Esophagus squamous epithelium (tissue), 5 donors: ENCODE measurements at regions not wholly inside any gene's neighbourhood (a gene's known extent, or its start where the extent isn't known, plus 50 kb on each side); places are given as distances from the start of the nearest gene placed in this dataset.

Experiments
- DNase-seq: peaks from one replicate; lab custom pipeline; 2025; lab: John Stamatoyannopoulos, UW
- H3K27ac ChIP-seq, 4 donors: fragments of 200-600 bp; sonication (generic); one replicate each; pipeline ENCODE4 v1.5.1; 2016 to 2019; ENCODE audit warnings: mild to moderate bottlenecking in 1 of 4
- H3K27me3 ChIP-seq, 4 donors: fragments of 200-600 bp; sonication (generic); 1 replicate in 3 of 4; 2 replicates in 1 of 4; pipeline versions ENCODE4 v1.5.1 to v1.6.0; 2017 to 2021; ENCODE audit warnings: antibody characterized with exemption in 1 of 4
- H3K36me3 ChIP-seq, 3 donors: fragments of 200-600 bp; sonication (generic); one replicate each; pipeline ENCODE4 v1.5.1; 2016 to 2019
- H3K4me1 ChIP-seq, 3 donors: fragments of 200-600 bp; sonication (generic); one replicate each; pipeline ENCODE4 v1.5.1; 2017 to 2019
- H3K4me3 ChIP-seq, 4 donors: fragments of 200-600 bp; sonication (generic); 1 replicate in 3 of 4; 2 replicates in 1 of 4; pipeline ENCODE4 v1.5.1; 2016 to 2019; ENCODE audit warnings: mild to moderate bottlenecking in 2 of 4, moderate library complexity in 1 of 4
- H3K9me3 ChIP-seq, 3 donors: fragments of 200-600 bp; sonication (generic); one replicate each; pipeline ENCODE4 v1.5.1; 2016 to 2019
- POLR2A ChIP-seq, 4 donors: fragments of 450-650 bp; IDR thresholded peaks; one replicate each; pipeline ENCODE4 v1.6.1; 2017; ENCODE audit warnings: antibody characterized with exemption in 4 of 4, mild to moderate bottlenecking in 4 of 4, moderate library complexity in 3 of 4
- WGBS, 2 donors: methylation state at CpG; one replicate each; pipeline ENCODE4 v1.1.5; 2018; 5-methylcytosine and 5-hydroxymethylcytosine counted together
- intact Hi-C: fragments of 100-400 bp; cut with DNase I; formaldehyde crosslinking; loops from one replicate; pipeline ENCODE4 v1.15.0; 2022
- TF ChIP-seq, protein P1 (sequence below), 6 experiments: fragments of 450-650 bp in 4 of 6; fragments of 200-600 bp in 2 of 6; sonication (generic) in 2 of 6; IDR thresholded peaks; one replicate each; pipeline ENCODE4 v1.5.1; 2016 to 2019; ENCODE audit warnings: antibody characterized with exemption in 6 of 6, mild to moderate bottlenecking in 4 of 6, moderate library complexity in 4 of 6
- donor health status: DM: yes; HTN: yes; CAD: no.

GRCh38 chr16:51326131-51326856 lies 175.2 kb upstream of the SALL1 start:
- intact Hi-C loops = no loop called here
- Histone ChIP-seq H3K27ac (no peak overlapping the region), H3K4me1 (no peaks in the 10 kb centered on the region), H3K9me3 (no peaks in the 10 kb centered on the region), H3K27me3 (no peaks in the 10 kb centered on the region), H3K36me3 (no peaks in the 10 kb centered on the region), H3K4me3 (no peak overlapping the region)
- WGBS, 2 donors = 32 to 36% methylated on average over 7 of the region's 7 CpGs
- no peak for TF ChIP-seq POLR2A (IDR thresholded peaks at IDR 0.05)
- no peak for DNase-seq

GRCh38 chr16:51321251-51321650 lies 170.2 kb upstream of the SALL1 start:
- 62 to 63% methylated on average over 4 to 5 of the region's 5 CpGs for WGBS, 2 donors

DNA sequence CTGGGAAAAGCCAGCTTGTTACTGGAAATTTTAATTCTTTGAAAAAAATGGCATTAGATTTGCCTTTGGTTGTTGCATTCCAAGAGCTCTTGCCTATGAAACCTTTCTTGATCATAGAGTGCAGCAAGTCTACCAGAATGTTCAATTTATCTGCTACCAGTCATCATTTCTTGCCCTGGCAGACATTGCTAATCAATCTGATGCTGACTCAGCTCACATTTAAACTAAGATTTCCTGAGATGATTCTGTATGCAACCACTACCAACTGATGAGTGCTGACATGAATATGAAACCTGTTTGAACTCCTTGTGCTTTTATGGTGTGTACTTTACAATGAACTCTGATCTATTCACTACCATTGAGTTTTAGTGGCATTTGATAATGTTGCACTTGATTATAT lies 166.5 kb upstream of the SALL1 start:
- H3K27ac ChIP-seq = no peak overlapping the region
- no peaks in the 10 kb centered on the region for H3K36me3 ChIP-seq
- DNase-seq = no peak
- no peaks in the 10 kb centered on the region for H3K9me3 ChIP-seq
- H3K4me1 ChIP-seq = no peaks in the 10 kb centered on the region
- intact Hi-C loops = no loop called here
- H3K4me3 ChIP-seq = no peak overlapping the region
- TF ChIP-seq, protein P1, sequence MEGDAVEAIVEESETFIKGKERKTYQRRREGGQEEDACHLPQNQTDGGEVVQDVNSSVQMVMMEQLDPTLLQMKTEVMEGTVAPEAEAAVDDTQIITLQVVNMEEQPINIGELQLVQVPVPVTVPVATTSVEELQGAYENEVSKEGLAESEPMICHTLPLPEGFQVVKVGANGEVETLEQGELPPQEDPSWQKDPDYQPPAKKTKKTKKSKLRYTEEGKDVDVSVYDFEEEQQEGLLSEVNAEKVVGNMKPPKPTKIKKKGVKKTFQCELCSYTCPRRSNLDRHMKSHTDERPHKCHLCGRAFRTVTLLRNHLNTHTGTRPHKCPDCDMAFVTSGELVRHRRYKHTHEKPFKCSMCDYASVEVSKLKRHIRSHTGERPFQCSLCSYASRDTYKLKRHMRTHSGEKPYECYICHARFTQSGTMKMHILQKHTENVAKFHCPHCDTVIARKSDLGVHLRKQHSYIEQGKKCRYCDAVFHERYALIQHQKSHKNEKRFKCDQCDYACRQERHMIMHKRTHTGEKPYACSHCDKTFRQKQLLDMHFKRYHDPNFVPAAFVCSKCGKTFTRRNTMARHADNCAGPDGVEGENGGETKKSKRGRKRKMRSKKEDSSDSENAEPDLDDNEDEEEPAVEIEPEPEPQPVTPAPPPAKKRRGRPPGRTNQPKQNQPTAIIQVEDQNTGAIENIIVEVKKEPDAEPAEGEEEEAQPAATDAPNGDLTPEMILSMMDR (IDR thresholded peaks at IDR 0.05) = no peak
- no peak for TF ChIP-seq POLR2A (IDR thresholded peaks at IDR 0.05)
- H3K27me3 ChIP-seq = no peaks in the 10 kb centered on the region

More at GRCh38 chr16:51321251-51321650, 170.2 kb upstream of the SALL1 start:
- Histone ChIP-seq H3K27ac (no peak overlapping the region), H3K36me3 (no peaks in the 10 kb centered on the region), H3K9me3 (no peaks in the 10 kb centered on the region), H3K27me3 (no peaks in the 10 kb centered on the region), H3K4me3 (no peak overlapping the region), H3K4me1 (no peaks in the 10 kb centered on the region)
- TF ChIP-seq, protein P1 (IDR thresholded peaks at IDR 0.05) = no peak
- TF ChIP-seq POLR2A (IDR thresholded peaks at IDR 0.05) = no peak
- DNase-seq = no peak
- intact Hi-C loops = no loop called here

- TF ChIP-seq, protein P1 (IDR thresholded peaks at IDR 0.05) = no peak
- TF ChIP-seq POLR2A (IDR thresholded peaks at IDR 0.05) = no peak
- Histone ChIP-seq H3K9me3 (no peaks in the 10 kb centered on the region), H3K27me3 (no peaks in the 10 kb centered on the region), H3K4me3 (no peak overlapping the region), H3K36me3 (no peaks in the 10 kb centered on the region), H3K27ac (no peak overlapping the region), H3K4me1 (no peaks in the 10 kb centered on the region)
- intact Hi-C loops = no loop called here
- DNase-seq = no peak
- 38 to 45% methylated on average over 2 of the region's 2 CpGs for whole genome bisulfite sequencing, 2 donors
Observed at GRCh38 chr16:51313198-51313597, 162.1 kb upstream of the SALL1 start.

- WGBS, 2 donors = 46 to 60% methylated on average over 2 of the region's 2 CpGs
- no peak for TF ChIP-seq POLR2A (IDR thresholded peaks at IDR 0.05)
- TF ChIP-seq, protein P1 (IDR thresholded peaks at IDR 0.05) = no peak
- H3K4me3 ChIP-seq = no peak overlapping the region
- no peaks in the 10 kb centered on the region for H3K4me1 ChIP-seq
- DNase-seq = no peak
- H3K9me3 ChIP-seq = no peaks in the 10 kb centered on the region
- intact Hi-C loops = no loop called here
- no peaks in the 10 kb centered on the region for H3K36me3 ChIP-seq
- H3K27me3 ChIP-seq = no peaks in the 10 kb centered on the region
- no peak overlapping the region for H3K27ac ChIP-seq
Observed at GRCh38 chr16:51312363-51313150, 161.5 kb upstream of the SALL1 start.
